ENCODE measurements at regions not wholly inside any gene's neighbourhood (a gene's known extent, or its start where the extent isn't known, plus 50 kb on each side); places are given as distances from the start of the nearest gene placed in this dataset.

DNA sequence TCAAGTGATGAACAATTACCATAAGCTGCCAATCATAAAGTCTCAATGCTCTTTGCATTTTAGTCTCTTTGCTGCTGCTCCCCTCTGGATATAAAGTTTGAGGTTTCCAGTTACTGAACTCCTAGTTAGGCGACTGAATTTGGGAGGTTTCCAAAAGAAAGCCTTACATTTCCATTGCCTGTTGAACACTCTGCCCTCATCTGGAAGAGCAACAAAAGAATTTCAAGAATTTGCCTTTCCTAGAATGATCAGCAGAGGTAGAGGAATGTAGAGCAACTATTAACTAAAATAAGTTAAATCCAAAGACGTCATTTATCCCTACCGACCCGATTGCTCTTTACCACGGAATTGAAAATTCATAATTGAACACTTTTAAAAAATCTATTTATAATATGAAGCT, 53.4 kb upstream of the PRICKLE2 start:
- TF ChIP-seq, protein P1, sequence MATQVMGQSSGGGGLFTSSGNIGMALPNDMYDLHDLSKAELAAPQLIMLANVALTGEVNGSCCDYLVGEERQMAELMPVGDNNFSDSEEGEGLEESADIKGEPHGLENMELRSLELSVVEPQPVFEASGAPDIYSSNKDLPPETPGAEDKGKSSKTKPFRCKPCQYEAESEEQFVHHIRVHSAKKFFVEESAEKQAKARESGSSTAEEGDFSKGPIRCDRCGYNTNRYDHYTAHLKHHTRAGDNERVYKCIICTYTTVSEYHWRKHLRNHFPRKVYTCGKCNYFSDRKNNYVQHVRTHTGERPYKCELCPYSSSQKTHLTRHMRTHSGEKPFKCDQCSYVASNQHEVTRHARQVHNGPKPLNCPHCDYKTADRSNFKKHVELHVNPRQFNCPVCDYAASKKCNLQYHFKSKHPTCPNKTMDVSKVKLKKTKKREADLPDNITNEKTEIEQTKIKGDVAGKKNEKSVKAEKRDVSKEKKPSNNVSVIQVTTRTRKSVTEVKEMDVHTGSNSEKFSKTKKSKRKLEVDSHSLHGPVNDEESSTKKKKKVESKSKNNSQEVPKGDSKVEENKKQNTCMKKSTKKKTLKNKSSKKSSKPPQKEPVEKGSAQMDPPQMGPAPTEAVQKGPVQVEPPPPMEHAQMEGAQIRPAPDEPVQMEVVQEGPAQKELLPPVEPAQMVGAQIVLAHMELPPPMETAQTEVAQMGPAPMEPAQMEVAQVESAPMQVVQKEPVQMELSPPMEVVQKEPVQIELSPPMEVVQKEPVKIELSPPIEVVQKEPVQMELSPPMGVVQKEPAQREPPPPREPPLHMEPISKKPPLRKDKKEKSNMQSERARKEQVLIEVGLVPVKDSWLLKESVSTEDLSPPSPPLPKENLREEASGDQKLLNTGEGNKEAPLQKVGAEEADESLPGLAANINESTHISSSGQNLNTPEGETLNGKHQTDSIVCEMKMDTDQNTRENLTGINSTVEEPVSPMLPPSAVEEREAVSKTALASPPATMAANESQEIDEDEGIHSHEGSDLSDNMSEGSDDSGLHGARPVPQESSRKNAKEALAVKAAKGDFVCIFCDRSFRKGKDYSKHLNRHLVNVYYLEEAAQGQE (IDR thresholded peaks at IDR 0.05), result no peak
- TF ChIP-seq POLR2A (IDR thresholded peaks at IDR 0.05; ENCODE audit: low read length), result no peak
- TF ChIP-seq, protein P2, sequence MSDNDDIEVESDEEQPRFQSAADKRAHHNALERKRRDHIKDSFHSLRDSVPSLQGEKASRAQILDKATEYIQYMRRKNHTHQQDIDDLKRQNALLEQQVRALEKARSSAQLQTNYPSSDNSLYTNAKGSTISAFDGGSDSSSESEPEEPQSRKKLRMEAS (IDR thresholded peaks at IDR 0.05), result no peak
- TF ChIP-seq, protein P3, sequence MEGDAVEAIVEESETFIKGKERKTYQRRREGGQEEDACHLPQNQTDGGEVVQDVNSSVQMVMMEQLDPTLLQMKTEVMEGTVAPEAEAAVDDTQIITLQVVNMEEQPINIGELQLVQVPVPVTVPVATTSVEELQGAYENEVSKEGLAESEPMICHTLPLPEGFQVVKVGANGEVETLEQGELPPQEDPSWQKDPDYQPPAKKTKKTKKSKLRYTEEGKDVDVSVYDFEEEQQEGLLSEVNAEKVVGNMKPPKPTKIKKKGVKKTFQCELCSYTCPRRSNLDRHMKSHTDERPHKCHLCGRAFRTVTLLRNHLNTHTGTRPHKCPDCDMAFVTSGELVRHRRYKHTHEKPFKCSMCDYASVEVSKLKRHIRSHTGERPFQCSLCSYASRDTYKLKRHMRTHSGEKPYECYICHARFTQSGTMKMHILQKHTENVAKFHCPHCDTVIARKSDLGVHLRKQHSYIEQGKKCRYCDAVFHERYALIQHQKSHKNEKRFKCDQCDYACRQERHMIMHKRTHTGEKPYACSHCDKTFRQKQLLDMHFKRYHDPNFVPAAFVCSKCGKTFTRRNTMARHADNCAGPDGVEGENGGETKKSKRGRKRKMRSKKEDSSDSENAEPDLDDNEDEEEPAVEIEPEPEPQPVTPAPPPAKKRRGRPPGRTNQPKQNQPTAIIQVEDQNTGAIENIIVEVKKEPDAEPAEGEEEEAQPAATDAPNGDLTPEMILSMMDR (IDR thresholded peaks at IDR 0.05), result no peak
- TF ChIP-seq EP300 (IDR thresholded peaks at IDR 0.05), result no peak
